ENCODE measurements at regions not wholly inside any gene's neighbourhood (a gene's known extent, or its start where the extent isn't known, plus 50 kb on each side); places are given as distances from the start of the nearest gene placed in this dataset.

GRCh38 chr2:238699307-238700116 lies 148.4 kb upstream of the TWIST2 start:
- no peak for DNase-seq (ENCODE audit: low read depth)
- no peak for TF ChIP-seq CTCF (IDR thresholded peaks at IDR 0.05; ENCODE audit: control insufficient read depth, extremely low read depth, insufficient read depth)
- no peak overlapping the region for H3K4me3 ChIP-seq (ENCODE audit: low read depth, low read length)

DNA sequence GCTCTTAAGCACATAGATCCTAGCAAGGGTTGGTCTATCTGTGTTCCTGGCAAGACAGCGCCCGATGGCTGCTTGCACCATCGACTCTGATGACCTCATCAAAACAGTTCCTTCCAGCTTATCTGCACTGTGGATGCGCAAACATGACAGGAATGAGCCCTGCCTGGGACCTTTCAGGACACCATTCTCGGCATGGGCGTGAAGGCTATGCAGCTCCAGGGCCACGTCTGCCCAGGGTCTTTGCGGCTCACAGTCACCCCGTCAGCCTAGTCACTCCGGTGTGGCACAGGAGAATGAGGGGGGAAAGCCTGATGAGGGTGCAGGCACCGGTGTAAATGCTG lies 147.8 kb upstream of the TWIST2 start:
- no peak overlapping the region for H3K4me3 ChIP-seq (ENCODE audit: low read depth, low read length)
- TF ChIP-seq CTCF (IDR thresholded peaks at IDR 0.05; ENCODE audit: control insufficient read depth, extremely low read depth, insufficient read depth) = no peak
- DNase-seq (ENCODE audit: low read depth) = no peak

GRCh38 chr2:238700506-238701340 lies 147.2 kb upstream of the TWIST2 start:
- no peak for DNase-seq (ENCODE audit: low read depth)
- TF ChIP-seq CTCF (IDR thresholded peaks at IDR 0.05; ENCODE audit: control insufficient read depth, extremely low read depth, insufficient read depth) = no peak
- H3K4me3 ChIP-seq (ENCODE audit: low read depth, low read length) = no peak overlapping the region

GRCh38 chr2:238701341-238702206 lies 146.3 kb upstream of the TWIST2 start:
- TF ChIP-seq CTCF (IDR thresholded peaks at IDR 0.05; ENCODE audit: control insufficient read depth, extremely low read depth, insufficient read depth) = no peak
- no peak overlapping the region for H3K4me3 ChIP-seq (ENCODE audit: low read depth, low read length)
- no peak for DNase-seq (ENCODE audit: low read depth)

GRCh38 chr2:238702276-238703052 lies 145.4 kb upstream of the TWIST2 start:
- no peak for TF ChIP-seq CTCF (IDR thresholded peaks at IDR 0.05; ENCODE audit: control insufficient read depth, extremely low read depth, insufficient read depth)
- no peak overlapping the region for H3K4me3 ChIP-seq (ENCODE audit: low read depth, low read length)
- no peak for DNase-seq (ENCODE audit: low read depth)

DNA sequence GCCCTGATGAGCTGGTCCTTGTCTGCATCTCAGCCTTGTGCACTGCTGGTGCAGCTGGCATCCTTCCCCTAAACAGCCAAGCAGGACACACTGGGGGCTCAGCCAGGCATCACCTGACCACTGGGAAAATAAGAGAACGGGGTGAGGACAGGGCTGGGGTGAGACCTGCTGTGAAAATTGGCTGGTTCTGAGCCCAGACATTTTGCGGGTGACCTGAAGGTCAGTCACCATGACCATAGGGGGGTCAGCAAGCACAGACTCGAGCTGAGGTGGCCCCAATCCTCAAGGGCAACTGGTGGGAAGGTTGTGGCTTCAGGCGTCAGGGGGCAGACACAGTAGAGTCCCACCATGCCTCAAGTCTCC lies 144.9 kb upstream of the TWIST2 start:
- H3K4me3 ChIP-seq (ENCODE audit: low read depth, low read length) = no peak overlapping the region
- no peak for DNase-seq (ENCODE audit: low read depth)
- TF ChIP-seq CTCF (IDR thresholded peaks at IDR 0.05; ENCODE audit: control insufficient read depth, extremely low read depth, insufficient read depth) = no peak
